ENCODE measurements at regions not wholly inside any gene's neighbourhood (a gene's known extent, or its start where the extent isn't known, plus 50 kb on each side); places are given as distances from the start of the nearest gene placed in this dataset.

DNA sequence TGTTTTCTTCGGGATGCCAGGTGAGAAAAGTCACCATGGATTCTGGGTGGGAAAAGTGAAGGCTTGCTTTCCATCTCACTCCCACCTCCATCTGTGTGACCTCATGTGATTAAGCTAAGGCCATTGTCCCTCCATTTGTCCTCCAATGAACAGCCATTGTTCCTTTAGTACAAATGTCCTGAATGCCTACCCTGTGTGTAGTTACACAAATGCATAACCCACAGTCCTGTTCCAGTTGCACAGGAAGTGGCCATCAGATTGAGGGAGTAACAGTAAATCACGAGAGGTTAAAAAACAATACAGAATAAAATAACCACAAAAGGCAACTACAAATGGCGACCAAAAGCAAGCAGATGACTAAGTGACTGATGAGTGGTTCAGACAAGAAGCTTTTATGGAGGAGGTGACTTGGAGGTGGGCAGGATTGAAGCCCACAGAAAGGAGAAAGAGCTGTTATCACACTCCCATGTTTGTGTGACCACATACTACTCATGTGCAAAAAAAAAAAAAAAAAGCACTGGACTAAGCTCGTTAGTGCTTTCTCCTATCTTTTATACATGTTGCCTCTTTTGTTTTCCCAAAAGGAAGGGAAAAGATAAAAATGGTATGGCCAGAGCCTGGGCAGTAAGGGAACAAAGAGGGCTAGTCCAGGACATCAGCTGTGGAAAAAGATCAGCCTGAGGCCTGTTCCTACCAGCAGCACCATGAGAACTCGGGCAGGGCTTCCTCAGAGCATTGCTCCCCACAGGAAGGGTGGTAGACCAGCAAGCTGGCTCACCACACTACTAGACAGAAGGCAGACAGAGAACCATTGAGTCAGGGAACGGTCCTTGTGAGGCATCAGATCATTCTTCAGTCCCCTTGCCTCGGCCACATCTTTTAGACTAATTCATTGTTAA, 111.0 kb downstream of the TFAP2A start:
- no peak for DNase-seq

DNA sequence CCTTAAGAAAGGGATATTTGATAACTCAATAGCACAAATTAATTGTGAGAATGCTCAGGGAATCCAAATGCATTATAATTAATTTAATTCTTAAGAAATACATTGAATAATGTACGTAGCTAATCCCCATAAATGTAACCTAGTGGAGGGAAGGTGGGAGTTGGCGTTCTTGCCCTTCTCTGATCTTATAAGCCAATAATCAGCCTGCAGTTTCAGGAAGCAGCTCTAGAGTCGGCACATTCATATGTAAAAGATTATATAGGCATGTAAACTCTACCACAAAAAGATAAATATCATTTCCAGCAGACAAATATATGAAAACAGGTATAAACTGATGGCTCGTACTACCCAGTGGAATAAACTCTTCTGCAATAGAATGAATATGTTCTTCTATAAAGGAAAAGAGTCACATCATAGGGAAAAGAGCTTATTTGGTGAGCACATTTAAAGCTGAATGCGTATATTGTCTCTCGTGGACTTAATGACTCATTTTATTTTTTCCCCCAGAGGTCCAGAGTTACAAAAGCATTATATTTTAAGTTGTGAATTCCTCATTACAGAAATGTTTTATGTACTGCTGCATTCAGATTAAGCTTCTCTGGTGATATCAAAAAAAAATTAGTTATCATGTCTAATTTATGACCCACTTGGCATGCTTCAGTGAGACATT, 112.2 kb downstream of the TFAP2A start:
- DNase-seq, result no peak

DNA sequence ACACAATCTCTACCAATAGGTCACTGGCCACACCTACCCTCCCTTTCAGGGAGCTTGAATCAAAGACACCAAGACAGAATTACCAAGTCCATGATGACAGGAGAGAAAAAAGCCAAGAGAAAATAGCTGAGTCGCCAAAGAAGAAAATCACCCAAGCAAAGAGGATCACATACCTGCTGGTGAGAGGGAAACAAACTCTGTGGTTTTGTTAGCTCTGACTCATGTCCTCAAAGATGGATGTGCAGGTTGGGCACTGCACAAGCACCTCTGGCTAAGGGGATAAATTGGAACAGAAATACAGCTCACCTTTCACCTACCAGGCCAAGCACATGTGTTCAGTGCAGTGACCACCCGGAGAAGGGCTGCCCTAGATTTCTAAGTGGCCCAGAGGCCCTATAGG, 114.8 kb downstream of the TFAP2A start:
- DNase-seq, result no peak

DNA sequence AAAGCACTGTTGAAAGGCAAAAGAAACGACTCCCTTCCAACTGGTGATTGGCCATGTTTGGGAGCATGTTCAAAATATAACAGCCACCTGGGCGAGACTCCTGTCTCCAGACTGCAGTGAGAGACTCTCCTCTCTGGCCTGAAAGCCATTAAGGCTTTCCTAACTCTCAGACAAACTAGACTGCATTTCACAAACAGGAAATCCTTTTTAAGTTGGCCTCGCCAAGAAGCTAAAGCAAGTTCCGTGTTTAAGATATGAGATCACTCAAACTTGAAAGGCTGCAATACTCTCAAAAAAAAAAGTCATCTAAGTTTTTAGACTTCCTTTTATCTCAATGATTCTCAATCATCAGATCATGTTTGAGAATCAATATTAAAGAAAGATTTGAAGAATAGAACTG, 117.0 kb downstream of the TFAP2A start:
- peak; percentile 21 for DNase-seq

DNA sequence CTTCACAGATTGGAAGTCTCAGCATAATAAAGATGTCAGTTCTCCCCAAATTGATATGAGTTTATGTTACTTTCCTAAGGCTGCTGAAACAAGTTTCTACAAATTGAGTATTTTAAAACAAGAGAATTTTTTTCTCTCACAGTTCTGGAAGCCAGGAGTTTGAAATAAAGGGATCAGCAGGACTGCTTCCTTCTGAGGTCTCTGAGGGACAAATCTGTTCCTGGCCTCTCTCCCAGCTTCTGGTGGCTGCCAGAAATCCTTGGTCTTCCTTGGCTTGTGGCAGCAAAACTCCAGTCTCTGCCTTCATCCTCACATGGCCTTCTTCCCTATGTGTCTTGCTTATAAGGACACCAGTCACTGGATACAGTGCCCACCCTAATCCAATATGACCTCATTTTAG, 136.1 kb downstream of the TFAP2A start:
- no peak for DNase-seq

DNA sequence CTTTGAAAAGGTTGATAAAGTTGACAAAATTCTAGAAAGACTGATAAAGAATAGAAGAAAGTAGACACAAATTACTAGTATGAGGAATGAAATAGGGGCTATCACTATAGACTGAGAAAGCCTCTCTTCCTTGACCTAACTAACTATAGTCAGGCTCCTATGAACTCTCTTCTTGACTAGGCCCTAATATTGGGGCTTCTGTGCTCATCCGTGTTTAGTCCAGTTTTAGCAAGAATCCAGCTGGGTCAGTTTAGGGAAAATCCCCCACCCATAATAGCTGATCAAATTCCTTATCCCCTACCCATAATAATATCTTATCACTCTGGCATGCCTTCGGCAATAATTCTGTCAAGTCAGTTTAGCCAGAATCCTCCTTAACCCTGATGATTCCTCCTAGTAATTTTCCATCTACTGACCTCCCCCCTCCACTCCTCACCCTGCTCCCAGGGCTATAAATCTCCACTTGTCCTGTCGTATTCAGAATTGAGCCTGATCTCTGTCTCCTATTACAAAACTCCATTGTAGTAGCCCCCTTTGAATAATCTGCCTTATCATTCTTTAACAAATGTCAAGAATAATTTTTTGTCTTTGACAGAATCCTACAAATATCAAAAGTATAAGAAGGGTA, 138.1 kb downstream of the TFAP2A start:
- DNase-seq, result no peak

DNA sequence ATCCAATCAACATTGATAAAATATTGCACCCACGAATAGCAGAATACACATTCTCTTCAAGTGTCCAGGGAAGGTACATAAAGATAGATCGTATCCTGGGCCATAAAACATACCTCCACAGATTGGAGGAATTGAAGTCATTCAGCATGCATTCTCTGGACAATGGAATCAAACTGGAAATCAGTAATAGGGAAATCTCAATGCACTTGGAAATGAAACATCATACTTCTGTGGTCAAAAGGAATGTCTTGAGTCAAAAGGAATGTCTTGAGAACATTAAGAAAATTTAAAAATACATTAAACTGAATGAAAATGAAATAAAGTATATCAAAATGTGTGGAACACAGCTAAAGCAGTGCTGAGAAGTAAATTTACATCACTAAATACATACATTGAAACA, 138.8 kb downstream of the TFAP2A start:
- DNase-seq, result no peak

DNA sequence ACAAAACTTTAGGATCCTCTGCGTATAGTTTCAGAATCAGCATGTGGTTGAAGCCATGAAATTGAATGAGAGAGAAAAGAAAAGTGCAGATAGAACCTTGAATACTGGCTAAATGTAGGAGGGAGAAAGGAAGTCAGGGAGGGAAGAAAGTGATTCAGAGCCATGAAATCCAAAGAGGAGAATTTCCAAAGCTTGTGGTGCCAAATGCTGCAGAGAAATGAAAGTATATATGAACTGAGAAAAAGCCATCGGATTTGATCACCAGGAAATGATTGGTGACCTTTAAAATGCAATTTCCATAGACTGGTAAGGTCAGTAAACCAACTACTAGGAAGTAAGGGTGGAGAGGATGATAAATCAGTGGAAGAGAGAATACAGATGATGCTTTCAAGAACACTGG, 142.3 kb downstream of the TFAP2A start:
- DNase-seq, result no peak

DNA sequence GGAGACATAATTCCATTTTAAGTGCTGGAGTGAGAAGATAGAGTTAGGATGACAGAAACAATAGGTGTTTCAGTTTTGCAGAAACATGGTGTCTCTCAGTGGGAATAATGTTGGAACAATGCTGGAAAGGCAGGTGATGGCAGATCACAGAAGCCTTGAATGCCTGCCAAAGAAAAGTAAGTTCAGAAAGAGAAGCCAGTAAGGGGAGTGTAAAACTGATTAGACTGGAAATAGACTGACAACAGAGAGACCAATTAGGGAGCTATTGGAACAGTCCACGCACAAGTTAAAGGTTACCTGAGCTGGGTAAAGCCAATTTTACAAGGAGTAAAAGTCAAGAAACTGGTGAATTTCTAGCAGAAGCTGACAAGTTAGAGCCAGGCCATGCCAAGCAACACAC, 142.9 kb downstream of the TFAP2A start:
- DNase-seq, result no peak

DNA sequence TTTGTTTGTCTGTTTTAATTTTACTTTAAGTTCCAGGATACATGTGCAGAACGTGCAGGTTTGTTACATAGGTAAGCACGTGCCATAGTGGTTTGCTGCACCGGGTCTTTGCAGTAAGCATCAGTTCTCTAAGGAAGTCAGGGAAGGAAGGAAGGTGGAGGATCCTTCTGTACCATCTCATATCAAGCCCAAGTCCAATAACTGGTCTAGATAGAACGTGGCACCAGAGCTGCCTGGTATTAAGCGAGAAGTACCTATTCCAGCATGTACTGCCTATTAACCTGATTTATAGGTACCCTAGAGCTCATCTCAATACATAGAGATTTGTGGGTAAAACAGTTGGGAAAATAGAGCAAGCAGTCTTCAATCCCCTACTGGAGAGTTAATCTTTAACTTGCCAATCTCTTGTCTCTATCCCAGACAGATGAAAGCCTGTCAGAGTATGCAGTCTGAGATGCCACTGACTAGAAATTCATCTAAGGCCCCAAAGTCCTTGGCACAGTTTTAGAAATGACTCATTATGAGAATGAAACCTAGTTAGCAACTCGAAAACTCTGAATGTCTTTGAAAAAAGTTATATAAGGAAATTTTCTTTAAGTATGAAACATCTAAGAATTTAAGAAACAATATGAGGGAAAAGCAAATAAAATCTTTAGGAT, 144.9 kb downstream of the TFAP2A start:
- no peak for DNase-seq

DNA sequence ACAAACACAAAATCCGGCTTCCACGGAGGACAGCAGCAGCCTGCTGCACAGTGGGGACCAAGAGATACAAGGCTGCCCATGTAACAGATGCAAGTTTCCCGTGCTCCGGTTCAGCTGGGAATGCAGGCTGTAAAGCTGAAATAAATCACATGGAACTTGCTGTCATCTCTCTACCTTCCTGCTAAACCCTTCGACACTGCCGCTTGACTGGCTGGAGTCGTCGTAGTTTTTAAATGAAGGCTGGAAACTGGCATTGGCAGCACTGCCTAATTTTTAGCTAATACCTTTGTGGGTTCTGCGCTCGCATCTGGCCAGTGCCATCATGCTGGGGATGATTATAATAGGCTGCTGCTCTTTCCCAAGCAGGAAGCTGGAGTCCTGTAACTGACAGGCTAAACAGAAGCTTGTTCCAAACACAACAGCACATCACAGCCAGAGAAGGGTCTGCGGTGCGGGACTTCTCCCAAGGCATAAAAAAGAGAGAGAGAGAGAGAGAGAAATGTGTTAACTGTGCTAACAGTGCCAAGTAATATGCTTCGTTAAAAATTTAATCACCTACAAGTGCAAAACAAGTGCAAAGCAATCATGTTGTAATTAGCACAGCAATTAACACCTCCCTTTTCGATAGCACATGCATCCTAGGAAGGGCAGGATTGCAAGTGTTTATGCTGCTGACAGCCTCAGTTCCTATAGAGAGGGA, 146.1 kb downstream of the TFAP2A start:
- DNase-seq, result no peak

DNA sequence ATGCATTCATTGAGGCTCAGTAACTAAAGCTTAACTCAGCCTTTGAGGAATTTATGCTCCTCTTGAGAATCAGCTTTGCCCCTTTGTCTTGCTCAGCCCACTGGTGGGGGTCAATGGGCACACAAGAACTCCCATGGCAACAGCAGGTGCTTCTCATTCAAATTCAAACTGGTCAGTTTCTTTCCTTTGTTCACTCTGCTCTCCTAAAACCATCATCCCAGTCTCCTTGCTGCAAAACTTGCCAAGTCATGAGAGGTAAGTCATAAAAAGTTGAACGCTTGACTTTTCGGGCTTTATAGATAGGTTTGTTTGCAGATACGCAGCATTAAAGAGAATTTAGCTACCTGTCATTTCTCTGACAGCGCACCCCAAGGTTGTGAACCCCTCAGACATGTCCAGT, 146.8 kb downstream of the TFAP2A start:
- no peak for DNase-seq

DNA sequence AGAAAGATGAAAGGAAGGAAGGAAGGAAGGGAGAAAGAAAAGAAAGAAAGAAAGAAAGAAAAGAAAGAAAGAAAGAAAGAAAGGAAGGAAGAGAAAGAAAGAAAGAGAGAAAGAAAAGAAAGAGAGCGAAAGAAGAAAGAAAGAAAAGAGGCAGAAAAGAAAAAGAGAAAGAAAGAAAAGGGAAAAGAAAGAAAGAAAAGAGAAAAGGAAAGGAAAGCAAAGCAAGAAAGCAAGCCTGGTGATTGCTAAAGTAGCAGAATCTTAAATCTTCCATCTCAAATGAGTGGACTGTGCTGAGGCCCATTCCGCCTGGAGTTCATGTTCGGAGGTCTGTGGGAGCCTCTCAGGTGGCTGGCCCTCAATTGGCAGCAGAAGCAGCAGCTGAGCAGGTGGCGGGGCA, 148.4 kb downstream of the TFAP2A start:
- no peak for DNase-seq

DNA sequence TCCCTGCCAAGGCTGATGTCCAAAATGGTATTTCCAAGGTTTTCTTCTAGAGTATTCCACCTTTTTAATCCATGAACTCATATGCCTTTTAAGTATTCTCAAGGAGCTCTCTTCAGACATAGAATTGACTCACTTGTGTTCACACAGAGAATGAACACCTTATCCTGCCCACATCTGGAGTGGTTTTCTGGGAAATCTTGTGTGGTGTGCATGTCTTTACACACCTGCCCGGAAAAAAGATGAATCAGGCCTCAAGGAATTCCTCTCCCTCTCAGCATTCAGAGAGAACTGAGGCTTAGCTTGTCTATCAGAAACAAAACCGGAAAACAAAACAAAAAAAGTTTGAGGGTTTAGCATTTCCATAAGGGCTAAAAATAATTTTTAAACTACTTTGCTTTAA, 148.8 kb downstream of the TFAP2A start:
- DNase-seq, result no peak

DNA sequence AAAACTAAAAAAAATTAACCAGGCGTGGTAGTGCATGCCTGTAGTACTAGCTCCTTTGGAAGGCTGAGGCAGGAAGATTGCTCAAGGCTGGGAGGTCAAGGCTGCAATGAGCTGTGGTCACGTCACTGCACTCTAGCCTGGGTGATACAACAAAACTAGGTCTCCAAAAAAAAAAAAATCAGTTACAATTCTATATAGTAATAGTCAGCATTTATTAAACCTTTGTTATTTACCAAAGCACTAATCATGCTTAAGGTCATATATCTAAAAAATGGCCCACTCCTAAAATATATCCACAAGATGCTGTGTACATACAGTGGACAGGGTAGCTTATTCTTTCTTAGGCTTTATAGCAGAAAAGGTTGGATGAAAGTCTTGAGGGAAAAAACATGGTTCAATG, 152.4 kb downstream of the TFAP2A start:
- no peak for DNase-seq

DNA sequence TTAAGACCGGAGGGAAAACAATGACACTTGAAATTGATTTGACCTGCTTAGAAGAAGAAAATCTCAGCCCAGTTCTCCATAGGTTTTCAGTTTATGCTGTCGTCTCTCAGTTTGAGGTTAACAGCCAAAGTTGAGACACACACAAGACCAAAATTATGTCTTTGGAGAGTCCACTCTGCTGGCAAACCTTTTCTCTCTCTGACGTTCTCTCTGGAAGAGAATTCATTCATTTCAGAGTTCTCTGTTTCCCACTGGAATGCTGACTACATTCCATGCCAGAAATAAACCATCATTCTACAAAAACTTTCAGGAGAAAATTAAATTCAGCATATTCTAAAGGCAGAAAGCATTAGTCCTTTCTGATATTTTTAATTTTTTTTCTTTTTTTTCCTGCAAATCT, 155.2 kb downstream of the TFAP2A start:
- no peak for DNase-seq

DNA sequence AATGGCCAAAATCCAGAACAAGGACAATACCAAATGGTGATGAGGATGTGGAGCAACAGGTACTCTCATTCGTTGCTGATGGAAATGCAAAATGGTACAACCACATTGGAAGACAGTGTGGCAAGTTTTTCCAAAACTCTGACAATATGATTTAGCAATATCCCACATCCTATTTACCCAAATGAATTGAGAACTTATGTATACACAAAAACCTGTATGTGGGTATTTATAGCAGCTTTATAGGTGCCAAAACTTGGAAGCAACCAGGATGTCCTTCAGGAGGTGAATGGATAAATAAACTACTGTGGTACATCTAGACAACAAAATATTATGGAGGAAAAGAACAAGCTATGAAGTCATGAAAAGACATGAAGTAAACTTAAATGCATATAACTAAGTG, 156.5 kb downstream of the TFAP2A start:
- no peak for DNase-seq

DNA sequence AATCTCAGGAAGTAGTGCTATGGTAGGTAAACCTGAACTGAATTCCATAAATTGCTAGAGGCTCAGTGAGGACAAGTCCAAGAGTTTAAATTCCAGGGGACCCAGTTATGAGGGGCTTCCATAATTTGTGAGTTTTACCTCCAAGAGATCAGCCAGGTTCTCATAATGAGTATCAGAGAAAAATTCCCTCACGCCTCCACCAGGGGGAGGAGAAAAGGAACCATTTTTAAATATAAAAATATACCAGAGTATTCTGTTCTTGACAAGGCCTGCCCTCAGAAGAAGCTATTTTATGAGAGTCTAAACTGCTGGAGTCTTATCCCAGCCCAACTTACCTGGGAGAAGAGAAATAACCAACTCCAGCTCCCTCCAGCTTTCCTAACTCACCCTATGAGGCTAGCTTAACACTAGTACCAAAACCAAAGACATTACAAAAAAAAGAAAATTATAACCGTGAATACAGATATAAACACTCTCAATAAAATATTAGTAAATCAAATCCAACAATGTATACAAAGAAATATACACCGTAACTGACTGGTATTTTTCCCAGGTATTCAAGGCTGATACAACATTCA, 158.7 kb downstream of the TFAP2A start:
- DNase-seq, result peak; percentile 45

DNA sequence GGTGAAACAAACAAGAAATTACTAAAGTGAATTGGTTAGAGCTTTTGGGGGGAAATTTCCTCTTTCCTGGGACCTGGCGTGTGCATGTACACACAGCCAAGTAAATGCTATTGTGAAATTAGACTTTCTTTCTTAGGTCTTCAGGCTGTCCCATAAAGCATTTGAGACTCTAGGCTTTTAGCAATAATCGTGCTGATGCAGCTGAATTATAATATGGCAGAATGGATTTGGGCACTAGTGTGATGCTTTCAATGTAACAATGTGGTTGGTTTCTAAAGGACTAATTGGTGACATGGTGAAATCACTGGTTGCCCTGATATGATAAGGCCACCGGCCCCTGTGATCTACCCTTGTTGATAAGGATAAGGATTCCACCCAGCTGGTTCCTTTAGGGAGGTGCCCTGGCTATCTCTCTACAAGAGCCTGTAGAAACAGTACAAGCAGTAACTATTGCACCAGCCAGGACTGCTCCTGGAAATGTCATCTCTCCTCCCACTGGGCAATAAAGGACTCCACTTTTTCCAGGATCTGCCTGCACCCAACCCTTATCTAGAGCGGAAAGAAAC, 164.1 kb downstream of the TFAP2A start:
- peak; percentile 6 for DNase-seq

DNA sequence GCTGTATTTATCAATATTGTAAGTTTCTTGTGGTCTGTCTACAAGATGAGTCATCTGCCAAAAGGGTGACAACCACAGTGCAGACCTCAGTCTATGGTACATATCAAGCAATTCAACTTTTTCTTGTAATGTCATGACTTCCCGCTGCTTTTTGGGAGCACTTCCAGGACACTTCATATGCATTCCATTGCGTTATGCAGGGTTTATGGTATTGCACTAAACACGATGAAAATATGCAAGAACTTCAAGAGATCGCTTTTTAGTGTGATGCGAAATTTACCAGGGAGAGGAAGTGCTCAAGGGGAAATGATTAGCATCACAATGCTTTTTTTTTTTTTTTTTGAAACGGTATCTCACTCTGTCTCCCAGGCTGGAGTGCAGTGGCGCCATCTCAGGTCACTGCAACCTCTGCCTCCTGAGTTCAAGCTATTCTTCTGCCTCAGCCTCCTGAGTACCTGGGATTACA, 166.5 kb downstream of the TFAP2A start:
- peak; percentile 13 for DNase-seq

DNA sequence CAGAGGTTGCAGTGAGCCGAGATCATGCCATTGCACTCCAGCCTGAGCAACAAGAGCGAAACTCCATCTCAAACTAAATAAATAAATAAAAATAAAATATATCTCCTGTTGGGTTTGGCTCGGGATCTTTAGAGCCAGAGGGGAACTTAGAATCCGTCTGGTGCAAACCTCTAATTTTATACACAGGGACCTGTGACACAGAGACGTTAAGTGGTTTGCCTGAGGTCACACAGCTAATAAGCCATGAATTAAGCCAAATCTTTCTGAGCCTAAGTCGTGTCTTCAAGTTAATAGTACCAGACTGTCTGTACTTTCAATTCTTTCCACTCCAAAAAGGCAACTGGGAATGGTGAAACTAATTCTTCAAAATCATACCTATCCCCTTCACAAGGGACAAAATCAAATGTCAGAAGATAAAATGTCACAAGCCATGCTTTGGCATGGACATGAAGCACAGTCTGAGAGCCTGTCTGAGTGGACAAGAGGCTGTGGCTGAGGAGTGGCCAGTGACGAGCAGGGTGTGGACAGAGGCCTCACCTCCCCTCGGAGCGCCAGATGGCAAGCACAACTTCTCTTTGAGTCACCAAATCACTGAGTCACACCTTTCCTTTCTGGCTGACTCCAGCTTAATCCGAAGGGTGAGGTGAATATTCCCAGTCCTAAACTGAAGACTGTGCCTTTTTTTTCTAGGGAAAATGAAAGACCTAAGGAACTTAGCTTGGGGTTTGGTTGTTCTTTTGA, 177.4 kb downstream of the TFAP2A start:
- DNase-seq, result no peak
